Ovary (tissue), 7 donors: ENCODE measurements at regions not wholly inside any gene's neighbourhood (a gene's known extent, or its start where the extent isn't known, plus 50 kb on each side); places are given as distances from the start of the nearest gene placed in this dataset.

Source experiments
- DNase-seq, 5 donors: peaks; one replicate each; pipeline ENCODE4 v3.0.0-alpha.2; 2019 to 2020
- H3K27ac ChIP-seq, 2 donors: fragments of 200-600 bp; one replicate each; pipeline versions ENCODE4 v1.5.1 to v1.8.0; 2019 to 2022
- H3K27me3 ChIP-seq: fragments of 200-600 bp; one replicate; pipeline ENCODE4 v1.8.0; 2022
- H3K36me3 ChIP-seq: fragments of 200-600 bp; sonication (generic); one replicate; pipeline ENCODE4 v1.5.1; 2019
- H3K4me1 ChIP-seq: one replicate; pipeline ENCODE4 v1.8.1; 2013; ENCODE audit warnings: mild to moderate bottlenecking, moderate library complexity; ENCODE audit not compliant: insufficient read depth
- H3K4me3 ChIP-seq: fragments of 200-600 bp; sonication (generic); one replicate; pipeline ENCODE4 v1.5.1; 2017
- H3K9me3 ChIP-seq, 2 donors: fragments of 200-600 bp in 1 of 2; sonication (generic) in 1 of 2; one replicate each; pipeline versions ENCODE4 v1.5.1 to v1.8.1; 2013 to 2019; ENCODE audit warnings: mild to moderate bottlenecking in 1 of 2, moderate library complexity in 1 of 2
- CTCF ChIP-seq, 3 donors: fragments of 450-650 bp in 2 of 3; fragments of 200-600 bp in 1 of 3; IDR thresholded peaks; one replicate each; pipeline versions ENCODE4 v1.5.1 to v1.8.0; 2016 to 2022; ENCODE audit warnings: antibody characterized with exemption in 3 of 3, mild to moderate bottlenecking in 1 of 3
- EP300 ChIP-seq: sonication (generic); formaldehyde crosslinking; IDR thresholded peaks from one replicate; pipeline ENCODE4 v1.6.1; 2017; ENCODE audit warnings: antibody characterized with exemption
- POLR2A ChIP-seq: fragments of 450-650 bp; IDR thresholded peaks from one replicate; pipeline ENCODE4 v1.6.1; 2017; ENCODE audit warnings: antibody characterized with exemption, mild to moderate bottlenecking, moderate library complexity
- WGBS, 3 donors: extraction: QIAGEN DNeasy Blood & Tissue Kit in 1 of 3; methylation state at CpG; one replicate each; pipeline versions ENCODE4 v1.1.5 to v1.1.7; 2013 to 2017; 5-methylcytosine and 5-hydroxymethylcytosine counted together
- intact Hi-C, 4 donors: fragments of 100-400 bp; cut with DNase I; formaldehyde crosslinking; loops; one replicate each; pipeline versions ENCODE4 v1.11.0 to v1.15.1; 2022 to 2023
- donor health status: DM: no; HTN: no; CAD: no; lungs with moderate emphysema.
- donor health status: DM: no; HTN: no; CAD: no.
- donor health status: Bipolar disorder and iron deficiency.
- donor health status: DM: no; HTN: no; CAD: no.
- donor health status: DM: yes; HTN: yes; CAD: no.

- Histone ChIP-seq H3K9me3 (no peaks in the 10 kb centered on the region), H3K36me3 (no peaks in the 10 kb centered on the region), H3K4me1 (peaks cover 2% of the 10 kb centered on the region), H3K27ac (no peak overlapping the region), H3K27me3 (no peaks in the 10 kb centered on the region), H3K4me3 (no peak overlapping the region)
- TF ChIP-seq POLR2A = no peak
- no peak for TF ChIP-seq CTCF (IDR thresholded peaks at IDR 0.05)
- no peak for TF ChIP-seq EP300
- WGBS, 3 donors = 90 to 97% (median 96%) methylated on average over 6 of the region's 6 CpGs
- intact Hi-C loops = no loop called here
- DNase-seq = no peak
Measured at GRCh38 chr6:90910893-90911292, 324.0 kb upstream of the MAP3K7 start.

GRCh38 chr6:90907931-90908655, 321.2 kb upstream of the MAP3K7 start:
- intact Hi-C loops = no loop called here
- H3K4me3 ChIP-seq = no peak overlapping the region
- 78 to 88% (median 80%) methylated on average over 4 of the region's 4 CpGs for WGBS, 3 donors

GRCh38 chr6:90905351-90905750, 318.5 kb upstream of the MAP3K7 start:
- Histone ChIP-seq H3K36me3 (no peaks in the 10 kb centered on the region), H3K27me3 (no peaks in the 10 kb centered on the region), H3K27ac (no peak overlapping the region), H3K4me3 (no peak overlapping the region), H3K4me1 (no peaks in the 10 kb centered on the region), H3K9me3 (no peaks in the 10 kb centered on the region)
- intact Hi-C loops = no loop called here
- no peak for DNase-seq
- no peak for TF ChIP-seq POLR2A
- TF ChIP-seq CTCF (IDR thresholded peaks at IDR 0.05) = no peak
- no peak for TF ChIP-seq EP300
- WGBS, 3 donors = 48 to 50% (median 49%) methylated on average over 3 of the region's 3 CpGs

More at GRCh38 chr6:90907931-90908655, 321.2 kb upstream of the MAP3K7 start:
- H3K9me3 ChIP-seq = no peaks in the 10 kb centered on the region
- no peak for TF ChIP-seq CTCF (IDR thresholded peaks at IDR 0.05)
- no peak for TF ChIP-seq POLR2A
- no peak for TF ChIP-seq EP300
- H3K27ac ChIP-seq = no peak overlapping the region
- H3K27me3 ChIP-seq = no peaks in the 10 kb centered on the region
- H3K36me3 ChIP-seq = no peaks in the 10 kb centered on the region
- H3K4me1 ChIP-seq = peaks cover 2% of the 10 kb centered on the region
- no peak for DNase-seq

GRCh38 chr6:90900034-90900433, 313.2 kb upstream of the MAP3K7 start:
- H3K27ac ChIP-seq = no peak overlapping the region
- no peak for DNase-seq
- no peak overlapping the region for H3K4me3 ChIP-seq
- H3K36me3 ChIP-seq = no peaks in the 10 kb centered on the region
- no peak for TF ChIP-seq POLR2A
- TF ChIP-seq CTCF (IDR thresholded peaks at IDR 0.05) = no peak
- TF ChIP-seq EP300 = no peak
- intact Hi-C loops = no loop called here
- H3K9me3 ChIP-seq = no peaks in the 10 kb centered on the region
- 91 to 97% (median 94%) methylated on average over 2 of the region's 2 CpGs for WGBS, 3 donors
- H3K4me1 ChIP-seq = no peaks in the 10 kb centered on the region
- no peaks in the 10 kb centered on the region for H3K27me3 ChIP-seq
